HG02870 (cell line): ENCODE measurements at regions not wholly inside any gene's neighbourhood (a gene's known extent, or its start where the extent isn't known, plus 50 kb on each side); places are given as distances from the start of the nearest gene placed in this dataset.
"Not testable (repeated sequence)": the region's sequence is repeated elsewhere in the genome, so short reads cannot be mapped to it uniquely, and the experiment has no call there.

Experiments
- ATAC-seq: cut with Tn5 transposase; IDR thresholded peaks from one replicate; pipeline ENCODE4 v1.9.1; 2021; ENCODE audit warnings: mild to moderate bottlenecking, moderate library complexity; ENCODE audit not compliant: unreplicated experiment

GRCh38 chr3:65177960-65178376 lies 490.2 kb upstream of the ADAMTS9 start:
- no peak for ATAC-seq

GRCh38 chr3:65174713-65175112 lies 486.9 kb upstream of the ADAMTS9 start:
- no peak for ATAC-seq

- no peak for ATAC-seq
These were observed 486.0 kb upstream of the ADAMTS9 start for GRCh38 chr3:65173841-65174240.

- no peak for ATAC-seq
These were observed 484.4 kb upstream of the ADAMTS9 start for GRCh38 chr3:65172209-65172608.

GRCh38 chr3:65170390-65171042 lies 482.7 kb upstream of the ADAMTS9 start:
- no peak for ATAC-seq

- ATAC-seq = no peak
These were observed 482.2 kb upstream of the ADAMTS9 start for GRCh38 chr3:65169961-65170360.

GRCh38 chr3:65168547-65168946 lies 480.7 kb upstream of the ADAMTS9 start:
- no peak for ATAC-seq

GRCh38 chr3:65166531-65166930 lies 478.7 kb upstream of the ADAMTS9 start:
- ATAC-seq = no peak

GRCh38 chr3:65158023-65158422 lies 470.2 kb upstream of the ADAMTS9 start:
- ATAC-seq = no peak

- no peak for ATAC-seq
These were observed 466.2 kb upstream of the ADAMTS9 start for GRCh38 chr3:65153850-65154512.

- no peak for ATAC-seq
These were observed 463.9 kb upstream of the ADAMTS9 start for GRCh38 chr3:65151666-65152065.

GRCh38 chr3:65149877-65150276 lies 462.1 kb upstream of the ADAMTS9 start:
- no peak for ATAC-seq

- ATAC-seq = no peak
These were observed 460.9 kb upstream of the ADAMTS9 start for GRCh38 chr3:65148687-65149086.

- no peak for ATAC-seq
These were observed 458.4 kb upstream of the ADAMTS9 start for GRCh38 chr3:65146179-65146578.

- ATAC-seq = no peak
These were observed 457.9 kb upstream of the ADAMTS9 start for GRCh38 chr3:65145680-65146079.

- ATAC-seq = no peak
These were observed 457.1 kb upstream of the ADAMTS9 start for GRCh38 chr3:65144791-65145351.

- ATAC-seq = no peak
These were observed 454.7 kb upstream of the ADAMTS9 start for GRCh38 chr3:65142456-65142855.

- no peak for ATAC-seq
These were observed 450.8 kb upstream of the ADAMTS9 start for GRCh38 chr3:65138556-65138955.

GRCh38 chr3:65133752-65134151 lies 446.0 kb upstream of the ADAMTS9 start:
- ATAC-seq = not testable (repeated sequence)

GRCh38 chr3:65130782-65131181 lies 443.0 kb upstream of the ADAMTS9 start:
- no peak for ATAC-seq

GRCh38 chr3:65128346-65128745 lies 440.5 kb upstream of the ADAMTS9 start:
- ATAC-seq = no peak
